BLaER1 treated with 17β-estradiol and CSF1 and Interleukin-3, amounts not matched to agents 10 nM and 100 nM (cell line): ENCODE measurements at regions not wholly inside any gene's neighbourhood (a gene's known extent, or its start where the extent isn't known, plus 50 kb on each side); places are given as distances from the start of the nearest gene placed in this dataset.

Experiments used
- H3K27ac ChIP-seq, 11 experiments: shearing (Covaris generic); formaldehyde crosslinking; 2 replicates each; pipeline ENCODE4 v1.8.1; 2022
- H3K27me3 ChIP-seq, 11 experiments: shearing (Covaris generic); formaldehyde crosslinking; 2 replicates each; pipeline ENCODE4 v1.8.1; 2022
- H3K36me3 ChIP-seq, 11 experiments: shearing (Covaris generic); formaldehyde crosslinking; 2 replicates each; pipeline ENCODE4 v1.8.1; 2022
- H3K4me1 ChIP-seq, 10 experiments: shearing (Covaris generic); formaldehyde crosslinking; 2 replicates each; pipeline ENCODE4 v1.8.1; 2022
- H3K4me2 ChIP-seq, 11 experiments: shearing (Covaris generic); formaldehyde crosslinking; 2 replicates each; pipeline ENCODE4 v1.8.1; 2022
- H3K4me3 ChIP-seq, 10 experiments: shearing (Covaris generic); formaldehyde crosslinking; 2 replicates each; pipeline ENCODE4 v1.8.1; 2022
- H3K9ac ChIP-seq, 11 experiments: shearing (Covaris generic); formaldehyde crosslinking; 2 replicates each; pipeline ENCODE4 v1.8.1; 2022
- H3K9me3 ChIP-seq, 11 experiments: shearing (Covaris generic); formaldehyde crosslinking; replicated peaks in 1 of 11; 2 replicates each; pipeline ENCODE4 v1.8.1; 2022
- H4K20me1 ChIP-seq, 11 experiments: shearing (Covaris generic); formaldehyde crosslinking; 2 replicates each; pipeline ENCODE4 v1.8.1; 2022
- Cebpa-rat ChIP-seq, 11 experiments: shearing (Covaris generic); IDR thresholded peaks; 2 replicates each; pipeline ENCODE4 v1.8.1; 2022

DNA sequence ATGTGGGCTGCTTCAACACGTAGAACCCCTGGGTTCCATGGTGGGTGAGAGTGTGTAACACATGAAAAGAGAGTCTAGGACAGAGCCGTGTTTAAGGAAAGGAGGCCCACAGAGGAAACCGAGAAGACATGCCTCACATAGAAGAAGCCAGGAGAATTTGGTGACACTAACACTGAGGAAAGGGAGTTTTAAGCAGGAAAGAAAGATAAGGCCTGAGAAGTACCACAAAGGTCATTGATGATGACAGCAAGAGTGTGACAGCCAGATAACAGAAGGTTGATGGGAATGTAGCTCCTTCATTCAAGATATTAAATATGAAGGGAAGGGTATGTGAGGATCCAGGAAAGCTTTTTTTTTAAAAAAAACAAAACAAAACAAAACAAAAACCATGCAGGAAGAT lies 72.4 kb upstream of the SPRY4 start:
- no peak for TF ChIP-seq Cebpa-rat (IDR thresholded peaks at IDR 0.05)

GRCh38 chr5:142396436-142397038 lies 71.7 kb upstream of the SPRY4 start:
- Histone ChIP-seq H3K36me3 (peaks cover 0 to 9% (median 0%) of the 10 kb centered on the region in 11 experiments; a peak in 3 of 22 replicates), H3K9ac (no peak overlapping the region), H3K4me3 (no peak overlapping the region), H3K4me2 (no peak overlapping the region), H3K27ac (no peak overlapping the region), H4K20me1 (no peaks in the 10 kb centered on the region), H3K27me3 (no peaks in the 10 kb centered on the region), H3K4me1 (peaks cover 18 to 30% (median 22%) of the 10 kb centered on the region in 10 experiments), H3K9me3 (peaks cover 17 to 37% (median 32%) of the 10 kb centered on the region in 11 experiments)
- no peak for TF ChIP-seq Cebpa-rat (IDR thresholded peaks at IDR 0.05)

More for the DNA sequence above, 72.4 kb upstream of the SPRY4 start:
- H3K4me1 ChIP-seq = peaks cover 22 to 34% (median 24%) of the 10 kb centered on the region in 10 experiments
- no peaks in the 10 kb centered on the region for H4K20me1 ChIP-seq
- no peaks in the 10 kb centered on the region for H3K27me3 ChIP-seq
- peaks cover 0 to 9% (median 0%) of the 10 kb centered on the region in 11 experiments; a peak in 3 of 22 replicates for H3K36me3 ChIP-seq
- no peak overlapping the region for H3K4me3 ChIP-seq
- 0 out of 22 replicates have a peak overlapping the region, but pooled peaks of 1 of the 11 experiments have one; percentile 16 for H3K4me2 ChIP-seq
- H3K27ac ChIP-seq = no peak overlapping the region
- peaks cover 17 to 37% (median 32%) of the 10 kb centered on the region in 11 experiments for H3K9me3 ChIP-seq
- no peak overlapping the region for H3K9ac ChIP-seq

GRCh38 chr5:142395334-142395733 lies 70.5 kb upstream of the SPRY4 start:
- no peak overlapping the region; a peak in 1 of 22 replicates for H3K4me2 ChIP-seq
- H4K20me1 ChIP-seq = no peaks in the 10 kb centered on the region
- H3K27ac ChIP-seq = no peak overlapping the region
- no peak for TF ChIP-seq Cebpa-rat (IDR thresholded peaks at IDR 0.05)
- no peak overlapping the region for H3K4me3 ChIP-seq
- peaks cover 18 to 30% (median 22%) of the 10 kb centered on the region in 10 experiments for H3K4me1 ChIP-seq
- peaks cover 0 to 9% (median 0%) of the 10 kb centered on the region in 11 experiments; a peak in 3 of 22 replicates for H3K36me3 ChIP-seq
- H3K9me3 ChIP-seq = peaks cover 17 to 37% (median 32%) of the 10 kb centered on the region in 11 experiments
- H3K27me3 ChIP-seq = 0 out of 22 replicates have a peak, but pooled peaks cover 0 to 4% (median 0%) of the 10 kb centered on the region in 11 experiments
- H3K9ac ChIP-seq = no peak overlapping the region

GRCh38 chr5:142391058-142391845 lies 66.4 kb upstream of the SPRY4 start:
- Histone ChIP-seq H3K27ac (no peak overlapping the region), H3K4me2 (peak overlapping the region; percentile 58 to 82 (median 73)), H3K4me1 (peaks cover 28 to 58% (median 47%) of the 10 kb centered on the region in 10 experiments), H3K9ac (no peak overlapping the region), H4K20me1 (no peaks in the 10 kb centered on the region; a peak in 1 of 22 replicates), H3K36me3 (peaks cover 0 to 5% (median 0%) of the 10 kb centered on the region in 11 experiments; a peak in 3 of 22 replicates), H3K4me3 (no peak overlapping the region), H3K27me3 (0 out of 22 replicates have a peak, but pooled peaks cover 0 to 4% (median 0%) of the 10 kb centered on the region in 11 experiments), H3K9me3 (peaks cover 7 to 22% (median 16%) of the 10 kb centered on the region in 11 experiments)
- no peak for TF ChIP-seq Cebpa-rat (IDR thresholded peaks at IDR 0.05)

DNA sequence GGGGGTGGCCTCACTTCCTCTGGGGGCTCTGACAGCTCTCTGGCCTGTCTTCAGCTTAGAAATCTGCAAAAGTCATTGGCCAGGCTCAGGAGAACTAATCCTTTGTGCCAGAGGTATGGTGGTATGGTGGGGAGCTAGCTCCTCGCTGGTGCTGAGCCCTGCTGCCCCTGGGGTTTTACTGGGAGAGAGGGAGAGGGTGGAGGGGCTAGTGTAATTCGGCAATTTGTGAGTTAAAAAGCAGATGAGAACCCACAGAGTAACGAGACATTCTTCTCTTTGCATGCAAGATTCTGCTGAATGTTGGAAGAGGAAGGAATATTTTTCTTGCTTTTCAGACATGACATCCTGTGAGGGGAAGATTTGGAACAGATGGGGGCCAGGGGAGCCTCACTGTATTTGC lies 65.5 kb upstream of the SPRY4 start:
- H3K36me3 ChIP-seq = no peaks in the 10 kb centered on the region
- no peaks in the 10 kb centered on the region; a peak in 1 of 22 replicates for H4K20me1 ChIP-seq
- H3K4me2 ChIP-seq = peak overlapping the region; percentile 58 to 82 (median 73)
- peaks cover 0 to 12% (median 7%) of the 10 kb centered on the region in 11 experiments; a peak in 16 of 22 replicates for H3K9me3 ChIP-seq
- H3K9ac ChIP-seq = no peak overlapping the region
- peaks cover 28 to 61% (median 48%) of the 10 kb centered on the region in 10 experiments for H3K4me1 ChIP-seq
- no peak overlapping the region for H3K4me3 ChIP-seq
- TF ChIP-seq Cebpa-rat (IDR thresholded peaks at IDR 0.05) = no peak
- H3K27me3 ChIP-seq = 0 out of 22 replicates have a peak, but pooled peaks cover 0 to 4% (median 0%) of the 10 kb centered on the region in 11 experiments
- H3K27ac ChIP-seq = no peak overlapping the region

- no peak overlapping the region; a peak in 1 of 22 replicates for H3K9ac ChIP-seq
- H3K27ac ChIP-seq = peak overlapping the region in 9 of 11 experiments; percentile 5 to 64 (median 34); a peak in 11 of 22 replicates
- H3K36me3 ChIP-seq = no peaks in the 10 kb centered on the region
- H3K4me1 ChIP-seq = peaks cover 28 to 64% (median 48%) of the 10 kb centered on the region in 10 experiments
- H3K4me3 ChIP-seq = no peak overlapping the region
- TF ChIP-seq Cebpa-rat (IDR thresholded peaks at IDR 0.05) = no peak
- 0 out of 22 replicates have a peak, but pooled peaks cover 0 to 4% (median 0%) of the 10 kb centered on the region in 11 experiments for H3K9me3 ChIP-seq
- 0 out of 22 replicates have a peak, but pooled peaks cover 0 to 4% (median 0%) of the 10 kb centered on the region in 11 experiments for H3K27me3 ChIP-seq
- peak overlapping the region in 10 of 11 experiments; percentile 58 to 82 (median 73); a peak in 18 of 22 replicates for H3K4me2 ChIP-seq
- no peaks in the 10 kb centered on the region; a peak in 1 of 22 replicates for H4K20me1 ChIP-seq
These were observed 63.9 kb upstream of the SPRY4 start for GRCh38 chr5:142388696-142389095.

DNA sequence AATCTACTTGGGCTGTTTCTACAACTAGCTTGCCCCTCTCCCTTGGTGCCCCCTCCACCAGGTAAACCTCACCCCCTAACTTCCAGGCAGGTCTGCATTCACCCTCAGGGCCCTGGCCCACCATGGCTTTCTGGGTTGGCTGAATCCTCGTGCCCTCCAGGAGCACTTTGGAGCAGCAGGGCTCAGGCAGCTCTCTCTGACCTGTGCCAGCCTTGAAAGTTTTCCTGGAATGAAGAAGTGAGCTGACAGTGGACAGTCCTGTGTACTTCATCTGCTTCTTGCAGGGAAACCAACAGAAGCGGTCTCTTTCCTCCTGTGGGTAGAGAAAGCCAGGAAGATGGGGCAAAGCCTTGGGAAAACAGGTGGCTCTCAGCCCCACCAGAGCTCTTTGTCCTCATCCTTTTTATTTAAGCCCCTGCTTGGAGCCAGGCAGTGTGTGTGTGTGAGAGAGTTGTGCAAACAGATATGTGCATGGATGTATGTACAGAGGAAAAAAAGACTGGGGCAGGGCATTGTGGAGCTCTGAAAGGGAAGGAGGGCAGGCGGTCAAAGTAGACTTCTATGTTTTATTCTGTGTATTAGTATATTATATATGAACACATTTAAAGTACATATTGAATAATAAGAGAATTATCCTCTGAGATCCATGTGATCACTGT lies 62.3 kb upstream of the SPRY4 start:
- Histone ChIP-seq H3K9me3 (no peaks in the 10 kb centered on the region), H3K36me3 (no peaks in the 10 kb centered on the region), H4K20me1 (no peaks in the 10 kb centered on the region; a peak in 1 of 22 replicates), H3K9ac (no peak overlapping the region), H3K27ac (peak overlapping the region in 1 of 11 experiments; percentile 28; a peak in 1 of 22 replicates), H3K27me3 (0 out of 22 replicates have a peak, but pooled peaks cover 0 to 4% (median 0%) of the 10 kb centered on the region in 11 experiments), H3K4me2 (peak overlapping the region in 8 of 11 experiments; percentile 2 to 80 (median 45); a peak in 11 of 22 replicates), H3K4me1 (peaks cover 28 to 64% (median 47%) of the 10 kb centered on the region in 10 experiments), H3K4me3 (no peak overlapping the region)
- no peak for TF ChIP-seq Cebpa-rat (IDR thresholded peaks at IDR 0.05)
